WERI-Rb-1 (cell line): ENCODE measurements at regions not wholly inside any gene's neighbourhood (a gene's known extent, or its start where the extent isn't known, plus 50 kb on each side); places are given as distances from the start of the nearest gene placed in this dataset.

Experiments used
- DNase-seq: peaks from one replicate; pipeline ENCODE4 v3.0.0-alpha.2; 2020
- H3K27ac ChIP-seq: fragments of 250-450 bp; sonication (Bioruptor Pico); 2 replicates; pipeline ENCODE4 v1.5.1; 2020; ENCODE audit warnings: mild to moderate bottlenecking, moderate library complexity
- H3K27me3 ChIP-seq: fragments of 250-450 bp; sonication (Bioruptor Pico); 2 replicates; pipeline ENCODE4 v1.5.1; 2021; ENCODE audit warnings: mild to moderate bottlenecking, low read depth, moderate library complexity; ENCODE audit not compliant: insufficient read depth, severe bottlenecking
- H3K36me3 ChIP-seq: fragments of 250-450 bp; sonication (Bioruptor Pico); 2 replicates; pipeline ENCODE4 v1.5.1; 2020; ENCODE audit warnings: mild to moderate bottlenecking, moderate library complexity
- H3K4me3 ChIP-seq: 2 replicates; pipeline ENCODE4 v1.5.1; 2011; ENCODE audit warnings: low read depth, mild to moderate bottlenecking, control low read depth, low read length
- H3K9me3 ChIP-seq: fragments of 250-450 bp; sonication (Bioruptor Pico); 2 replicates; pipeline ENCODE4 v1.5.1; 2021; ENCODE audit warnings: mild to moderate bottlenecking, moderate library complexity; ENCODE audit not compliant: severe bottlenecking
- TF ChIP-seq, protein P1 (sequence below): IDR thresholded peaks from 2 replicates; pipeline ENCODE4 v1.5.1; 2011; ENCODE audit warnings: low read depth, mild to moderate bottlenecking, control low read depth, inconsistent platforms, low read length

DNA sequence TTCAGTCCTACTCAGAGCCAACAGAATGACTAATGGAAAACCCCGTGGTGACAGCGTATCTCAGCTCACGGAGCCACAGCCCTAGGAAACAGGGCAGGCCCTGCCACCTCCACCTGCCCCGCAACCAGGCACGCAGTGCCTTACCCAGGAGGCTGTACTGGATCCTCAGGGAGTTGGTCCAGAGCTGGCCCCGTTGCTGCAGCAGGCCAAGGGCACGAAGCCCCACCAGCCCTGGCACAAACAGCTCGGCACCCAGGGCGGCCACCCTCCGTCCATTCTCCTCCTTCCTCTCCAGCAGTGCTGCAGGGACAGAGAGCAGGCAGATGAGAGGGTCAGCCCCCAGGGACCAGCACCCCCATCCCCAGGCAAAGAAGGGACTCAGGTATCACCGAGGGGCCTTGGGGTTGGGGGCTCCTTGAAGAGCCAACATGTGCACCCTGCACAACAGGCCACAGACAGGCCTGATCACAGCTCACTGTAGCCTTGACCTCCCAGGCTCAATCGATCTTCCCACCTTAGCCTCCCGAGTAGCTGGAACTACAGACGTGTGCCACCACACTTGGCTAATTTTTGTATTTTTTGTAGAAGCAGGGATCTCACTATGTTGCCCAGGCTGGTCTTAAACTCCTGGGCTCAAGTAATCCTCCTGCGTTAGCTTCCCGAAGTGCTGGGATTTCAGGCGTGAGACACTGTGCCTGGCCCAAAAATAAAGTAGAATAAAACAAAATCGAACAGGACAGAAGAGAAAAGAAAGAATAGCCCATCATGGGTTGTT, 115.7 kb downstream of the RMI2 start:
- DNase-seq, result no peak
- Histone ChIP-seq H3K27me3 (no peaks in the 10 kb centered on the region), H3K9me3 (no peaks in the 10 kb centered on the region), H3K4me3 (no peak overlapping the region), H3K36me3 (no peaks in the 10 kb centered on the region), H3K27ac (no peak overlapping the region)
- TF ChIP-seq, protein P1, sequence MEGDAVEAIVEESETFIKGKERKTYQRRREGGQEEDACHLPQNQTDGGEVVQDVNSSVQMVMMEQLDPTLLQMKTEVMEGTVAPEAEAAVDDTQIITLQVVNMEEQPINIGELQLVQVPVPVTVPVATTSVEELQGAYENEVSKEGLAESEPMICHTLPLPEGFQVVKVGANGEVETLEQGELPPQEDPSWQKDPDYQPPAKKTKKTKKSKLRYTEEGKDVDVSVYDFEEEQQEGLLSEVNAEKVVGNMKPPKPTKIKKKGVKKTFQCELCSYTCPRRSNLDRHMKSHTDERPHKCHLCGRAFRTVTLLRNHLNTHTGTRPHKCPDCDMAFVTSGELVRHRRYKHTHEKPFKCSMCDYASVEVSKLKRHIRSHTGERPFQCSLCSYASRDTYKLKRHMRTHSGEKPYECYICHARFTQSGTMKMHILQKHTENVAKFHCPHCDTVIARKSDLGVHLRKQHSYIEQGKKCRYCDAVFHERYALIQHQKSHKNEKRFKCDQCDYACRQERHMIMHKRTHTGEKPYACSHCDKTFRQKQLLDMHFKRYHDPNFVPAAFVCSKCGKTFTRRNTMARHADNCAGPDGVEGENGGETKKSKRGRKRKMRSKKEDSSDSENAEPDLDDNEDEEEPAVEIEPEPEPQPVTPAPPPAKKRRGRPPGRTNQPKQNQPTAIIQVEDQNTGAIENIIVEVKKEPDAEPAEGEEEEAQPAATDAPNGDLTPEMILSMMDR, result no peak

DNA sequence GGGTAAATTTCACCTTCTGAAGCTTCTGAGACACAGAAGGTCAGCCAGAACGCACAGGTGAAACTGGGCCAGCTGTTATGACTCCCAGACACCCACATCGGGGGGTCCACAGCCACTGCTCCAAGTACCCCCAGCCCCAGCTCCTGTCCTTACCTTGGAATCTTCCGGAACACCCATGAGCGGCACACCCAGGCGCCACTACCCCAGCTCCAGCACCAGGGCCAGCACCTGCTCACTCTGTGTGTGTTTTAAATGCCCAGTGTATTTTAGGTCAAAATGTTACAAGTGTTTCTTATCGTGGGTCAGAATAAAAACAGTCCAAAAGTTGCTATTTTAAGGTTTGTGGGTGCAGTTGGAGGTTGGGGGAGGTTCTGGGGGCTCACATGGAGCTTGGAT, 116.3 kb downstream of the RMI2 start:
- Histone ChIP-seq H3K27me3 (no peaks in the 10 kb centered on the region), H3K36me3 (no peaks in the 10 kb centered on the region), H3K4me3 (no peak overlapping the region), H3K27ac (no peak overlapping the region), H3K9me3 (no peaks in the 10 kb centered on the region)
- TF ChIP-seq, protein P1, result no peak
- DNase-seq, result no peak

DNA sequence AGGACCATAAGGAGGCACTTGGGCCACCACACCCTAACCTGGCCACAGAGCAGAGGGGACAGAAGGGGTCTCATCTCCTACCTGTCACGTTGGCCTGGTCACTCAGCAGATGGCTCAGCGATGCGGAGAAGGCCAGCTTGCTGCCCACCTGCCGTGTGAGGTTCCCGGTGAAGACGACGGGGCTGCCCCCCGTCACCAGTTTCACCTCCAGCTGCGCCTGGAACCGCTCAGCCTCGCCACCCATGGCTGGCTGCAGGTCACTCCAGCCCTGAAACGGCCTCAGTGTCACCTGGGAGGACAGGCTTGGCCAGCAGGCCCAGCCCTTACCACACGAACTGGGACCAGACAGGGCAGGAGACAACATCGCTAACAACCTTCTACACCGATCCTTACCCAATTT, 116.8 kb downstream of the RMI2 start:
- no peak overlapping the region for H3K4me3 ChIP-seq
- no peaks in the 10 kb centered on the region for H3K36me3 ChIP-seq
- H3K27me3 ChIP-seq, result no peaks in the 10 kb centered on the region
- no peak overlapping the region for H3K27ac ChIP-seq
- no peaks in the 10 kb centered on the region for H3K9me3 ChIP-seq
- TF ChIP-seq, protein P1, result no peak
- no peak for DNase-seq

DNA sequence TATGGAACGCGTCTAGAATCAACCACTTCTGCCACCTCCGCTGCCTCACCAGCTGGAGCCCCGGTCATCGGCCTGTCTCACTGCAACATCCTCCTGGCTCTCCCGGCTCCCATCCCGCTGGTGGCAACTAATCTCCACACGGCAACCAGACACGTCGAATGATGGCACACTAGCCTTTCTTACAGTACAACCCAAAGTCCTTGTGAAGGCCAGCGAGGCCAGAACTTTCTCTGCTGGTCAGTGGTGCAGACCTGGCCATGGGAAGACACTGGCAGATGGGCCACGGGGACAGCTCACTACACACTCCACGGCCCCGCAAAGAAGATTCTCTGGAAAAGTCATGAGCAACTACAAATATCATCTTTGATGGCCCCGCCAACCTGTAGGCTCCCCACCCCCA, 117.6 kb downstream of the RMI2 start:
- TF ChIP-seq, protein P1, result no peak
- DNase-seq, result no peak

DNA sequence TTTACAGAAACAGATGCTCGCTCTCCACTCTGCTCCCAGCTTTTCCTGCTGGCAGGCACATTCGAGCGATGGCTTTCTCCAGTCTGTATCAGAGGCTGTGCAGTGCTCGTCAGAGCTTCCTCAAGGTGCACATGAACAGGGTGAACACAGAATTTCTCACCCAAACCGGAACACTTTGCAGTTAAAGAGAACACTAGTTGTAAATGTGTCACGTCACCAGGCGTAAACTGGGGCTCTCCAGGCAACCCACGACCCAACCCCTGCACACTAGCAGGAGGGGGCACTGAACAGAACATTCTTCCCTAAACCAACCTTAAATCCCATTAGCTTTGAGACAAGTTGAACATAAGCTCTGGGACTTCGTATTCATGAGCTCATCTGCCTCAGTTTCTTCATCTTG, 119.0 kb downstream of the RMI2 start:
- H3K27ac ChIP-seq, result no peak overlapping the region
- no peaks in the 10 kb centered on the region for H3K36me3 ChIP-seq
- TF ChIP-seq, protein P1, result no peak
- no peak for DNase-seq
- H3K9me3 ChIP-seq, result no peaks in the 10 kb centered on the region
- no peak overlapping the region for H3K4me3 ChIP-seq
- H3K27me3 ChIP-seq, result no peaks in the 10 kb centered on the region

More for the DNA sequence above, 117.6 kb downstream of the RMI2 start:
- Histone ChIP-seq H3K36me3 (no peaks in the 10 kb centered on the region), H3K27ac (no peak overlapping the region), H3K9me3 (no peaks in the 10 kb centered on the region), H3K4me3 (no peak overlapping the region), H3K27me3 (no peaks in the 10 kb centered on the region)

DNA sequence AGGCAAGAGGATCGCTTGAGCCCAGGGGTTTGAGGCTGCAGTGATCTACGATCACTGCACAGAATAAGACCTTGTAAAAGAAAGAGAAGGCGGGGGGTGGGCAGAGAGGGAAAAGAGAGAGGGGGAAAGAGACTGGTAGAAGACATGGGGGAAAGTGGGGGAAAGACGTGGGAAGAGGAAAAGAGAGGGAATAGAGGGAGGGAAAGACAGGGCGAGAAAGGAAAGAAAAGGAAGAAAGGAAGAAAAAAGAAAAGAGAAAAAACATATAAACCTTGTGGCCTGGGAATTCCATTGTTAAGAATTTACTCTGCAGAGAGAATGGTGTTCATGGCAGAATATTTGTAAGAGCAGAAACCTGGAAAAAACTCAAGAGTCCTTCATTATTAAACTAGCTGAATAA, 120.4 kb downstream of the RMI2 start:
- TF ChIP-seq, protein P1, result no peak
- Histone ChIP-seq H3K9me3 (no peaks in the 10 kb centered on the region), H3K27me3 (no peaks in the 10 kb centered on the region), H3K36me3 (no peaks in the 10 kb centered on the region), H3K4me3 (no peak overlapping the region), H3K27ac (no peak overlapping the region)
- no peak for DNase-seq
